K562 (cell line): ENCODE measurements at regions not wholly inside any gene's neighbourhood (a gene's known extent, or its start where the extent isn't known, plus 50 kb on each side); places are given as distances from the start of the nearest gene placed in this dataset.

Experiments used
- ARHGAP35 ChIP-seq: fragments of 450-650 bp; IDR thresholded peaks from 2 replicates; pipeline ENCODE4 v1.6.1; 2018; ENCODE audit not compliant: partially characterized antibody
- HDAC1 ChIP-seq, 2 experiments: fragments of 450-650 bp; IDR thresholded peaks; 2 replicates each; pipeline ENCODE4 v1.6.1; 2016 to 2017; ENCODE audit warnings: inconsistent platforms in 1 of 2, mild to moderate bottlenecking in 1 of 2, moderate library complexity in 1 of 2
- MAFK ChIP-seq: IDR thresholded peaks from 2 replicates; pipeline ENCODE4 v1.6.1; 2011; ENCODE audit warnings: low read length, improper control_type of control experiment
- MYC ChIP-seq, 2 experiments: fragments of 250-450 bp in 1 of 2; sonication (Bioruptor Pico) in 1 of 2; IDR thresholded peaks; 2 replicates each; pipeline versions ENCODE4 v1.5.1 to v1.6.1; 2012 to 2021; ENCODE audit warnings: low read depth in 2 of 2, borderline replicate concordance in 1 of 2, improper control_type of control experiment in 1 of 2, low read length in 1 of 2, mild to moderate bottlenecking in 1 of 2, moderate library complexity in 1 of 2
- PHF20 ChIP-seq: fragments of 450-650 bp; IDR thresholded peaks from 2 replicates; pipeline ENCODE4 v1.6.1; 2018; ENCODE audit not compliant: partially characterized antibody
- POLR2AphosphoS5 ChIP-seq: IDR thresholded peaks from 2 replicates; pipeline ENCODE4 v1.6.1; 2011; ENCODE audit warnings: mild to moderate bottlenecking, low read depth, low read length, moderate library complexity; ENCODE audit not compliant: control insufficient read depth, insufficient read depth
- TF ChIP-seq, protein P1 (sequence below), 3 experiments: IDR thresholded peaks in 2 of 3; conservative IDR thresholded peaks in 1 of 3; 2 replicates each; pipeline ENCODE4 v1.5.1; 2011 to 2012; ENCODE audit warnings: low read length in 3 of 3, mild to moderate bottlenecking in 3 of 3, control low read depth in 2 of 3, improper control_type of control experiment in 1 of 3, inconsistent platforms in 1 of 3, low read depth in 1 of 3, mixed read lengths in 1 of 3, moderate library complexity in 1 of 3; ENCODE audit not compliant: insufficient read depth in 2 of 3
- TF ChIP-seq, protein P2 (sequence below): sonication (generic); formaldehyde crosslinking; IDR thresholded peaks from 2 replicates; pipeline ENCODE4 v1.8.1; 2022; ENCODE audit warnings: missing genetic modification reagents
- TF ChIP-seq, protein P3 (sequence below): sonication (generic); formaldehyde crosslinking; IDR thresholded peaks from 2 replicates; pipeline ENCODE4 v1.8.0; 2022; ENCODE audit warnings: missing genetic modification reagents, mild to moderate bottlenecking, borderline replicate concordance
- TF ChIP-seq, protein P4 (sequence below): fragments of 250-450 bp; sonication (Bioruptor Pico); IDR thresholded peaks from 2 replicates; pipeline ENCODE4 v1.5.0; 2021; ENCODE audit warnings: mild to moderate bottlenecking, borderline replicate concordance
- TF ChIP-seq, protein P5 (sequence below), 2 experiments: fragments of 450-650 bp; formaldehyde crosslinking in 1 of 2; IDR thresholded peaks; 2 replicates each; pipeline versions ENCODE4 v1.4.0 to v1.6.1; 2014 to 2020; ENCODE audit warnings: mild to moderate bottlenecking in 2 of 2, borderline replicate concordance in 1 of 2, low read depth in 1 of 2
- TF ChIP-seq, protein P6 (sequence below): fragments of 450-650 bp; formaldehyde crosslinking; IDR thresholded peaks from 2 replicates; pipeline ENCODE4 v1.4.0; 2020; ENCODE audit warnings: mild to moderate bottlenecking, mixed read lengths

DNA sequence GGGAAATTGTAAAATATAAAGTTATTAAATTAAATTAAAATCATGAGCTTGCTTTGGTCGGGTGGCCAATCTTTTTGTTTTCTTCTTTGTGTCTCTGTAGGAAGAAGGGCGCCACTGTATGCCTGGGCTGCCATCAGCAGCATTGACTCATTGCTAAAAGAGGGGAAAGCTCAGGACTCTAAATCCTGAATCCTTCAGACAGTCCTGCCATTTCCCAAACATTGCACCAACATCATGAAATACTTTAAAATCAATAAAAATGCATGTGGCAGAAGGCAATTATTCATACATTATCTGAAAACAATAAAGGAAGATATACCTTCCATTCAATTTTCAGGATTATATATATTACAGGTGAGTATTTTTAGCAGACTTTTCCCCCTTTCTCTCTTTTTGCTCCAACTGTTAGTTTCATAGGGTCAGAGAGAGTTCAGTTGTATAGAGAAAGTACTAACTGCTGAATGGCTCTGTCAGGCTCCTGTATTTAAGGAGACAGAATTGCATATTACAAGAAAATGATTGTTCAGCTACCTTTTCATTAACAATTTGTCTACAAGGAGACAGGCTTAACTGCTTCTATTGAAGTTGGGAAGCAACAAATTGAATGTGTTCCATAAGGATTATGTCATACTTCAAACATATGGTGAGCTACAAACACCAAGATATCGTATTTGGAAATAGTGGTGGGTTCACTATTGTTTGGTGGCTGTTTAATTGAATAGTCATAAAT lies 95.7 kb downstream of the ATPSCKMT start:
- TF ChIP-seq, protein P1, sequence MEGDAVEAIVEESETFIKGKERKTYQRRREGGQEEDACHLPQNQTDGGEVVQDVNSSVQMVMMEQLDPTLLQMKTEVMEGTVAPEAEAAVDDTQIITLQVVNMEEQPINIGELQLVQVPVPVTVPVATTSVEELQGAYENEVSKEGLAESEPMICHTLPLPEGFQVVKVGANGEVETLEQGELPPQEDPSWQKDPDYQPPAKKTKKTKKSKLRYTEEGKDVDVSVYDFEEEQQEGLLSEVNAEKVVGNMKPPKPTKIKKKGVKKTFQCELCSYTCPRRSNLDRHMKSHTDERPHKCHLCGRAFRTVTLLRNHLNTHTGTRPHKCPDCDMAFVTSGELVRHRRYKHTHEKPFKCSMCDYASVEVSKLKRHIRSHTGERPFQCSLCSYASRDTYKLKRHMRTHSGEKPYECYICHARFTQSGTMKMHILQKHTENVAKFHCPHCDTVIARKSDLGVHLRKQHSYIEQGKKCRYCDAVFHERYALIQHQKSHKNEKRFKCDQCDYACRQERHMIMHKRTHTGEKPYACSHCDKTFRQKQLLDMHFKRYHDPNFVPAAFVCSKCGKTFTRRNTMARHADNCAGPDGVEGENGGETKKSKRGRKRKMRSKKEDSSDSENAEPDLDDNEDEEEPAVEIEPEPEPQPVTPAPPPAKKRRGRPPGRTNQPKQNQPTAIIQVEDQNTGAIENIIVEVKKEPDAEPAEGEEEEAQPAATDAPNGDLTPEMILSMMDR (IDR thresholded peaks at IDR 0.05 in 2 of 3, conservative IDR thresholded peaks at IDR 0.05 in 1 of 3; ENCODE audit: insufficient read depth in 2 of 3, low read depth in 1 of 3, low read length in 3 of 3): no peak
- no peak for TF ChIP-seq POLR2AphosphoS5
- no peak for TF ChIP-seq MAFK
- no peak for TF ChIP-seq ARHGAP35
- TF ChIP-seq, protein P2, sequence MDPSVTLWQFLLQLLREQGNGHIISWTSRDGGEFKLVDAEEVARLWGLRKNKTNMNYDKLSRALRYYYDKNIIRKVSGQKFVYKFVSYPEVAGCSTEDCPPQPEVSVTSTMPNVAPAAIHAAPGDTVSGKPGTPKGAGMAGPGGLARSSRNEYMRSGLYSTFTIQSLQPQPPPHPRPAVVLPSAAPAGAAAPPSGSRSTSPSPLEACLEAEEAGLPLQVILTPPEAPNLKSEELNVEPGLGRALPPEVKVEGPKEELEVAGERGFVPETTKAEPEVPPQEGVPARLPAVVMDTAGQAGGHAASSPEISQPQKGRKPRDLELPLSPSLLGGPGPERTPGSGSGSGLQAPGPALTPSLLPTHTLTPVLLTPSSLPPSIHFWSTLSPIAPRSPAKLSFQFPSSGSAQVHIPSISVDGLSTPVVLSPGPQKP (CRISPR knock-in tag): no peak
- TF ChIP-seq, protein P3, sequence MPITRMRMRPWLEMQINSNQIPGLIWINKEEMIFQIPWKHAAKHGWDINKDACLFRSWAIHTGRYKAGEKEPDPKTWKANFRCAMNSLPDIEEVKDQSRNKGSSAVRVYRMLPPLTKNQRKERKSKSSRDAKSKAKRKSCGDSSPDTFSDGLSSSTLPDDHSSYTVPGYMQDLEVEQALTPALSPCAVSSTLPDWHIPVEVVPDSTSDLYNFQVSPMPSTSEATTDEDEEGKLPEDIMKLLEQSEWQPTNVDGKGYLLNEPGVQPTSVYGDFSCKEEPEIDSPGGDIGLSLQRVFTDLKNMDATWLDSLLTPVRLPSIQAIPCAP (CRISPR knock-in tag): no peak
- TF ChIP-seq MYC (IDR thresholded peaks at IDR 0.05; ENCODE audit: low read depth, low read length): no peak
- no peak for TF ChIP-seq MYC (CRISPR knock-in tag; IDR thresholded peaks at IDR 0.05; ENCODE audit: borderline replicate concordance, low read depth)
- TF ChIP-seq, protein P4, sequence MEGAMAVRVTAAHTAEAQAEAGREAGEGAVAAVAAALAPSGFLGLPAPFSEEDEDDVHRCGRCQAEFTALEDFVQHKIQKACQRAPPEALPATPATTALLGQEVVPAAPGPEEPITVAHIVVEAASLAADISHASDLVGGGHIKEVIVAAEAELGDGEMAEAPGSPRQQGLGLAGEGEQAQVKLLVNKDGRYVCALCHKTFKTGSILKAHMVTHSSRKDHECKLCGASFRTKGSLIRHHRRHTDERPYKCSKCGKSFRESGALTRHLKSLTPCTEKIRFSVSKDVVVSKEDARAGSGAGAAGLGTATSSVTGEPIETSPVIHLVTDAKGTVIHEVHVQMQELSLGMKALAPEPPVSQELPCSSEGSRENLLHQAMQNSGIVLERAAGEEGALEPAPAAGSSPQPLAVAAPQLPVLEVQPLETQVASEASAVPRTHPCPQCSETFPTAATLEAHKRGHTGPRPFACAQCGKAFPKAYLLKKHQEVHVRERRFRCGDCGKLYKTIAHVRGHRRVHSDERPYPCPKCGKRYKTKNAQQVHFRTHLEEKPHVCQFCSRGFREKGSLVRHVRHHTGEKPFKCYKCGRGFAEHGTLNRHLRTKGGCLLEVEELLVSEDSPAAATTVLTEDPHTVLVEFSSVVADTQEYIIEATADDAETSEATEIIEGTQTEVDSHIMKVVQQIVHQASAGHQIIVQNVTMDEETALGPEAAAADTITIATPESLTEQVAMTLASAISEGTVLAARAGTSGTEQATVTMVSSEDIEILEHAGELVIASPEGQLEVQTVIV (CRISPR knock-in tag): no peak
- TF ChIP-seq PHF20: no peak
- TF ChIP-seq, protein P5, sequence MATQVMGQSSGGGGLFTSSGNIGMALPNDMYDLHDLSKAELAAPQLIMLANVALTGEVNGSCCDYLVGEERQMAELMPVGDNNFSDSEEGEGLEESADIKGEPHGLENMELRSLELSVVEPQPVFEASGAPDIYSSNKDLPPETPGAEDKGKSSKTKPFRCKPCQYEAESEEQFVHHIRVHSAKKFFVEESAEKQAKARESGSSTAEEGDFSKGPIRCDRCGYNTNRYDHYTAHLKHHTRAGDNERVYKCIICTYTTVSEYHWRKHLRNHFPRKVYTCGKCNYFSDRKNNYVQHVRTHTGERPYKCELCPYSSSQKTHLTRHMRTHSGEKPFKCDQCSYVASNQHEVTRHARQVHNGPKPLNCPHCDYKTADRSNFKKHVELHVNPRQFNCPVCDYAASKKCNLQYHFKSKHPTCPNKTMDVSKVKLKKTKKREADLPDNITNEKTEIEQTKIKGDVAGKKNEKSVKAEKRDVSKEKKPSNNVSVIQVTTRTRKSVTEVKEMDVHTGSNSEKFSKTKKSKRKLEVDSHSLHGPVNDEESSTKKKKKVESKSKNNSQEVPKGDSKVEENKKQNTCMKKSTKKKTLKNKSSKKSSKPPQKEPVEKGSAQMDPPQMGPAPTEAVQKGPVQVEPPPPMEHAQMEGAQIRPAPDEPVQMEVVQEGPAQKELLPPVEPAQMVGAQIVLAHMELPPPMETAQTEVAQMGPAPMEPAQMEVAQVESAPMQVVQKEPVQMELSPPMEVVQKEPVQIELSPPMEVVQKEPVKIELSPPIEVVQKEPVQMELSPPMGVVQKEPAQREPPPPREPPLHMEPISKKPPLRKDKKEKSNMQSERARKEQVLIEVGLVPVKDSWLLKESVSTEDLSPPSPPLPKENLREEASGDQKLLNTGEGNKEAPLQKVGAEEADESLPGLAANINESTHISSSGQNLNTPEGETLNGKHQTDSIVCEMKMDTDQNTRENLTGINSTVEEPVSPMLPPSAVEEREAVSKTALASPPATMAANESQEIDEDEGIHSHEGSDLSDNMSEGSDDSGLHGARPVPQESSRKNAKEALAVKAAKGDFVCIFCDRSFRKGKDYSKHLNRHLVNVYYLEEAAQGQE (IDR thresholded peaks at IDR 0.05; ENCODE audit: borderline replicate concordance): no peak
- TF ChIP-seq, protein P5 (CRISPR knock-in tag; IDR thresholded peaks at IDR 0.05; ENCODE audit: low read depth): no peak
- TF ChIP-seq, protein P6, sequence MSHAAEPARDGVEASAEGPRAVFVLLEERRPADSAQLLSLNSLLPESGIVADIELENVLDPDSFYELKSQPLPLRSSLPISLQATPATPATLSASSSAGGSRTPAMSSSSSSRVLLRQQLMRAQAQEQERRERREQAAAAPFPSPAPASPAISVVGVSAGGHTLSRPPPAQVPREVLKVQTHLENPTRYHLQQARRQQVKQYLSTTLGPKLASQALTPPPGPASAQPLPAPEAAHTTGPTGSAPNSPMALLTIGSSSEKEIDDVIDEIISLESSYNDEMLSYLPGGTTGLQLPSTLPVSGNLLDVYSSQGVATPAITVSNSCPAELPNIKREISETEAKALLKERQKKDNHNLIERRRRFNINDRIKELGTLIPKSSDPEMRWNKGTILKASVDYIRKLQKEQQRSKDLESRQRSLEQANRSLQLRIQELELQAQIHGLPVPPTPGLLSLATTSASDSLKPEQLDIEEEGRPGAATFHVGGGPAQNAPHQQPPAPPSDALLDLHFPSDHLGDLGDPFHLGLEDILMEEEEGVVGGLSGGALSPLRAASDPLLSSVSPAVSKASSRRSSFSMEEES (CRISPR knock-in tag): no peak
- TF ChIP-seq HDAC1 (IDR thresholded peaks at IDR 0.05): no peak
